ENCODE measurements at regions not wholly inside any gene's neighbourhood (a gene's known extent, or its start where the extent isn't known, plus 50 kb on each side); places are given as distances from the start of the nearest gene placed in this dataset.

DNA sequence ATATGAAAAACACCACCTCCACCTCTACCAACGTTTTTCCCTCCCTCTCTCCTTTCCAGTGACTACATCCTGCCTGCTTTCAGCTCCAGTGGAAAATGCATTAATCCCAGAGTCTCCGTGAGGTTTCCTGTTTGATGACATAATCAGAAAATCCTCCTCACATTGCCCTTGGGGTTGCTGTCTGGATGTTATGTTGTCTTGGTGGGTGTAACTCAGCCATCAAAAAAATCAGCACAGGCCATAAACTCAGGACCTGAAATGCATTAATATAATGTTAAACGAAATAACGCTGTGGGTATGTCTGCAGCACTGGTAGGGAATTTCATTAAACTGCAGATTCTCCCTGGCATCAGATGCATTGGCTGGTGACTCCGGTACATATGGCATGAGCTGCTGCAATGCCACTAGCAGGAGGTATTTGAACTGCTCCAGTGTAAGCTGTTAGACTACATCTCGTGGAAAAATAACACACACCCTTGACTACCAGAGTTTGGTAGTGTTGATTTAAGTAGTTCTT is 297.8 kb downstream of the PRL start:
- TF ChIP-seq POLR2A (IDR thresholded peaks at IDR 0.05), result no peak
- TF ChIP-seq, protein P1, sequence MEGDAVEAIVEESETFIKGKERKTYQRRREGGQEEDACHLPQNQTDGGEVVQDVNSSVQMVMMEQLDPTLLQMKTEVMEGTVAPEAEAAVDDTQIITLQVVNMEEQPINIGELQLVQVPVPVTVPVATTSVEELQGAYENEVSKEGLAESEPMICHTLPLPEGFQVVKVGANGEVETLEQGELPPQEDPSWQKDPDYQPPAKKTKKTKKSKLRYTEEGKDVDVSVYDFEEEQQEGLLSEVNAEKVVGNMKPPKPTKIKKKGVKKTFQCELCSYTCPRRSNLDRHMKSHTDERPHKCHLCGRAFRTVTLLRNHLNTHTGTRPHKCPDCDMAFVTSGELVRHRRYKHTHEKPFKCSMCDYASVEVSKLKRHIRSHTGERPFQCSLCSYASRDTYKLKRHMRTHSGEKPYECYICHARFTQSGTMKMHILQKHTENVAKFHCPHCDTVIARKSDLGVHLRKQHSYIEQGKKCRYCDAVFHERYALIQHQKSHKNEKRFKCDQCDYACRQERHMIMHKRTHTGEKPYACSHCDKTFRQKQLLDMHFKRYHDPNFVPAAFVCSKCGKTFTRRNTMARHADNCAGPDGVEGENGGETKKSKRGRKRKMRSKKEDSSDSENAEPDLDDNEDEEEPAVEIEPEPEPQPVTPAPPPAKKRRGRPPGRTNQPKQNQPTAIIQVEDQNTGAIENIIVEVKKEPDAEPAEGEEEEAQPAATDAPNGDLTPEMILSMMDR (IDR thresholded peaks at IDR 0.05), result no peak

Measured in adrenal gland (tissue), 5 donors.